Putamen (tissue), 1 donor: ENCODE measurements at regions not wholly inside any gene's neighbourhood (a gene's known extent, or its start where the extent isn't known, plus 50 kb on each side); places are given as distances from the start of the nearest gene placed in this dataset.

Experiments used
- DNase-seq: peaks from one replicate; pipeline ENCODE4 v3.0.0-alpha.2; 2016; ENCODE audit warnings: low spot score

DNA sequence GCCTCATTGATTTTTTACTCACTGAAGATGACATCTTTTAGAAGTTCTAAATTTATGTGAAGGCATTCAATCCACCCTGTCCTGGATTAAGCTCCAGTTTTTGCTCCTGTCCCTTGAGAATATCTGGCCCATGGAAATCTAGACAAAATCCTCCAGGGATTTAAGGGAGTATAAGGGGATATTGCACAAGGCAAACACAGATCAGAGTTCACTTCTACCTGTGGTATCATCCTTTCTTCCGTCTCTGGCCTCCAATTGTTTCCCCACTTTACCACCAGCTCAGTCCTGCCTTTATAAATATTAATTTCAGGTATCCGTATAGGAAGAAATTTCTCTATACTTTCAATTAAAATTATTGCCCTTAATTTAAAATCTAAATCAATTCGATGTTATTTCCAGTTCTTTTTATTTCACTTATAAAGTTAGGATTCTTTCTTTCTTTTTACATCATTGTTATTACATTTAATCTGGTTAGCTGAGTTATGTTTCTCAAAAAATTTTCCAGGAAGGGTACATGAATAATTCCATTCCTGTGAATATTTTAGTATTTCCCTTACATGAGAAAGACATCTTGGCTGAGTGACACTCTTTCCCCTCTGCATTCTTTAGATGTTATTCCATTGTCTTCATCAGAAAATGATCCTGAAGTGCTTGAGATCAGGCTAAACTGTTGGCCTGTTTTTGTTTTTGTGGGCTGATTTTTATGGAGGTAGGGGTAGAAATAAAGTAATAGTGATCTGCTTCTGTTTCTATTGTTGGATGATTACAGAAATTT, 194.3 kb upstream of the MAP3K1 start:
- no peak for DNase-seq

- DNase-seq = no peak
Measured at GRCh38 chr5:56617998-56618397, 197.4 kb upstream of the MAP3K1 start.

DNA sequence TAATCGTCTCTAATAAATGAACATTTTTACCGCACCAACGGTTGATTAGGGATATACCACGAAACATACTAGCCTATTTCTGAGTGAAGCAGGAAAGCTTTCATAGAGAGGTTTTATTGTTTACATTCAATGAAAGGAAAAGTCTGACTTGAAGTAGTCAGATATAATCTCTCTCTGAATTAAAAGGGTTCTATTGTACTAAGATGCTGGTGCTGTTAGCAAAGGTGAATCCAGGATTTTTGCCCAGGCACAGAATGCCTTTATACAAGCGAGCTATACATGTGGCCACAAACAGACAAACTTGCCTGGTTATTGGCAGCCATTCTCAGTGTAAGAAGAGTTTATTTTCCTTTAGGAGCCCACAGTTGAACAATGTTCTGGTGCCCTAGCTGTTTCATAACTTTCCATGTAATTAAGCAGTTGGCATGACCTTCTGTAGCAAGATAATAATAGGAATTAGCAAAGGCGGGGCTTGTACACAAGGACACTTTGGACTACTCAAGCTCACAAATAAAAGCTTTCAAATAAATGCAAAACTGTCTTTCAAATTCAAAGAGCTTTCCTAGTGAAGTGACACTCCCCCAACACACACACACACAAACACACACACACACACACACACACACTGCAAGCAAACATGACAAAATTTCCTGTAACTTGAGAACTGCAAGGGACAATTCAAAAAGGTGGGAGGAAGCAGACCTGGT, 198.7 kb upstream of the MAP3K1 start:
- DNase-seq = no peak

DNA sequence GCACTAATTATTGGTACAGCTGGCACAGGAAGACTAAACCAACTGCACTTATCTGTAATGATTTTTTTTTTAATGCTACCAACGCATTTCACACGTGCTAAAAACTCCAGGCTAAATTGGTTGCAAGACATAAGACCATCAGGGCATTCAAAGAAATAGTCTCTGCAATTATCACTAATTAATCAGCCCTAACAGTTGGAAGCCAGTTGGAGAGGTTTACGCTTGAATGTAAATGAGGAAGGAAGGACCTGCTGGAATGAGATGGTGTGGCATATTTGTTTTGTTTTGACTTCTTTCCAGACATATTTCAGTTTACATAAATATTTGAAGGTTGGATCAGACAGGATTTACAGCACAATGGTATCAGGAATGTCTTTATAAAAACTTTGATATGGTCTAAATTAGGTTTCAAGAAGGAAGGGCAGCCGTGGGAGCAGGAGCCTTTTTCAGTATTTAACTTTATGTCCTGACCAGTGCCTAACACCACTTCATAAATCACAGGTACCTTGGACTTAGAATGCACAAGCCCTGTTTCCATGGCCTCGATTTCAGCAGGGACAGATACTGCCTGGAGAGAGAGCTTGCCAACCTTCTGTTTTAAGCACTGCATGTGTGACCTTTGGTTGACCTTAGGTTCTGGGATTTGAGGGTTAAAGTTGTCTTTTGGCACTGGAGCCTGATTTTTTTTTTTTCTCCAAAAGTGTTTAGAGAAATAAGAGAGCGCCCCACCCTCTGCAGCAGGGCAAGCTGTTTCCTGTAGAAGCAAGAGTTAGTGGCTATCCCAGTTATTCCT, 199.8 kb upstream of the MAP3K1 start:
- DNase-seq = no peak

- no peak for DNase-seq
Measured at GRCh38 chr5:56612759-56613158, 202.6 kb upstream of the MAP3K1 start.

GRCh38 chr5:56612353-56612752, 203.0 kb upstream of the MAP3K1 start:
- no peak for DNase-seq

DNA sequence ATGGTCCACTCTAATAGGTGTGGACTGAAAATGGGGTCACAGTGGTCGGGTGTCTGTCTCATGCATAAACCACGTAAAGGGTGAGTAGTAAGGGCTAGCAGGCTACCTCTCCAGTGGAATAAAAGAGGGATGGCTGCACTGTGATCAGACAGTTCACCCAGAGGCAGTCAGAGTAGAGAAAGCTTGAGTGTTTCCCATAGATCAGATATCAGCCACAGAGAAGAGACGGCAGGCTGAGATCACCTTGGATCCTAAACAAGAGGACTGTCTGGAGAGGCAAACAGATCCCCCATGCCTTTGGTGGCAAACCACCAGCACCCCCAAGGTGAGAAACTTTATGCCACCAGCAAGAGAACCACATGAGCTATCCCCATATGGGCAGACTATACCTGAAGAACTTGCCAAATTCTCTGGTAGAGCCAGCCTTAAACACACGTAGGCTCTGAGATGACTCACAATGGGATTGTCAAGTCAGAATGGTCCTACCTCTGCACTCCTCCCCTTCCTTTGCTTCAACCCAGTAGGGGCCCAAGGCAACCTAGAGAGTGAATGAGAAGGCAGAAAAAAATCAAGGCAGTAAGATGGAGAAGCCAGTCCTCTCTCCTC, 205.2 kb upstream of the MAP3K1 start:
- no peak for DNase-seq

GRCh38 chr5:56608217-56608925, 207.0 kb upstream of the MAP3K1 start:
- no peak for DNase-seq

GRCh38 chr5:56607551-56607950, 207.8 kb upstream of the MAP3K1 start:
- DNase-seq = no peak

DNA sequence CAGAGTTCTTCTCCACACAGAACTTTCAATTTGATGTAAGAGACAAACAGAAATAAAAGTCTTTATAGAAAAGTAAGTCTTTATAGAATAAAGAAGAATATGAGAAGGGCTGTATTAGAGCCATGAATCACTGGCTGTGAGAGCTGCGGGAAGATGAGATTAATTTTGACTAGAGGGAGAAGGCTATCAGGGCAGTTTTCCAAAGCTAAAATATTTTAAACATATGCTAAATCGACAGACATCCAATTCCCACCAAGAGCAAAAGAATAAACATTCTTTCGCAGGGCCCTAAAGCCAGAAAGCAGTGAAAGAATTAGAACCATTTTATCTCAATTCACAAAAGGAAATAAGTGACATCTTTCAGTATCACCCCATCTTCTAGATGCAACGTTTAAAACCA, 208.3 kb upstream of the MAP3K1 start:
- DNase-seq = no peak

GRCh38 chr5:56606192-56606591, 209.2 kb upstream of the MAP3K1 start:
- no peak for DNase-seq

- DNase-seq = no peak
Measured at GRCh38 chr5:56605231-56605630, 210.1 kb upstream of the MAP3K1 start.

DNA sequence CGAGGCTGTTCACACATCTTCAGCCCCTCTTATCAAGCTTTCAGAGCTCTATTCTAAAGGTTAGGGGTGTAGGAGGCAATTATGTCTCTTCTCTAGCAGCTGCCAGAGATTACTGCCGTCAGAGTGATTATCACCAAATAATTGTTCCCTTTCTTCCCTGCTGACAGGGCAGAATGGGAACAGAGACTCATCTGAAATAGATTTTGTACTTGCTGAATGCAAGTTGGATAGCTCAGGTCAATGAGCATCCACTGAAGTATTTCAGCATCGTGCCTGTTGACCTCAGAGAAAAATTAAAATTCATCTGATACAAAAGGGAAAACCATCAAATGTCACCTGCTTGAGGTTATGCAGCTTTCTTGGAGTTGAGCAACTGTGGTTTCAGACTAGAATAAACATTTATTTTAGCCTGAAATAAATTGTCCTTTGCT, 213.7 kb upstream of the MAP3K1 start:
- peak; percentile 42 for DNase-seq

DNA sequence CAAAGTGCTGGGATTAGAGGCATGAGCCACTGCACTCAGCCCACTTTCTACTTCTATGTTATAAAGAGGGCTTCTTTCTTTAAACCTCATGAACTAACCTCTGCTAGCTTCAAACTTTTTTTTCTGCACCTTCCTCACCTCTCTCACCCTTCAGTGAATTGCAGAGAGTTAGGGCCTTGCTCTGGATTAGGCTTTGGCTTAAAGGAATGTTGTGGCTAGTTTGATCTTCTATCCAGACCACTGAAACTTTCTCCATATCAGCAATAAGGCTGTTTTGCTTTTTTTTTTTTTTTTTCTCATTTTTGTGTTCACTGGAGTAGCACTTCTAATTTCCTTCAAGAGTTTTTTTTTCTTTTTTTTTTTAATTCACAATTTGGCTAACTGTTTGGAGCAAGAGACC, 216.4 kb upstream of the MAP3K1 start:
- no peak for DNase-seq

GRCh38 chr5:56596155-56596554, 219.2 kb upstream of the MAP3K1 start:
- DNase-seq = no peak

DNA sequence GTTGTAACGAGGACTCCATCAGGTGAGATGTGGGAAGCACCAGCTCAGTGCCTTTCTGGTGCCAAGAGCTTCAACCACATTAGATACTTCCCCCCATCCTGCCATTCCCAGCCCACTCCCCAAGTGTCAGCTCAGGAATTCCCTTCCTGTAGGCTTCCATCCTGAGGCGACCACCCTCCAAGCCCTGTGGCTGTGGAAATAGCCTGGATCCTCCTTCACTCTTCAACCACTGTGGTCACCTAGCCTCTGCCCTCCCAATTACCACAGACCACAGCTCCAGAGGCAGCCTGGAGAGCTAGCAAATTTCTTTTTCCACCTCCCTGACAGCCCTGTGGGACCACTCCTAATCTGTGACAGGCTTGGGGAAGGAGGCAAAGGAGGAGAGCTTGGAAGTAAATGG, 219.8 kb upstream of the MAP3K1 start:
- DNase-seq = no peak

- DNase-seq = no peak
Measured at GRCh38 chr5:56594792-56595191, 220.6 kb upstream of the MAP3K1 start.

DNA sequence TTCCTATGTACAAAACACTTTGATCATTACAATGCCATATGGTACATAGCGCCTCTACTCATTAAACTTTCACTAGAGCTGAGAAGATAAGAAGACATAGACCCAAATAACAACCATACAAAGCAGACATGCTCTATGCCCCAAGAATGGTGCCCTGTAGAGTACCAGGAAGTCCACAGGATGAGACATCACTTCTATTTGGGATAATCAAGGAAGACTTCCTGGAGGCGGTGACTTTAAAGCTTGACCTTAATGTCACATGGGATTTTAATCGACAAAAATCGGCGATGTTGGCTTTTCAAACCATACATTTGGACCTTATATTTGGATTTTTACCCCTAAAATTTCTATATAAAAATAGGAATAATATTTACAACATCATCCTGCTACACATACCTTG, 224.3 kb upstream of the MAP3K1 start:
- DNase-seq = no peak

- no peak for DNase-seq
Measured at GRCh38 chr5:56589481-56589860, 225.9 kb upstream of the MAP3K1 start.

DNA sequence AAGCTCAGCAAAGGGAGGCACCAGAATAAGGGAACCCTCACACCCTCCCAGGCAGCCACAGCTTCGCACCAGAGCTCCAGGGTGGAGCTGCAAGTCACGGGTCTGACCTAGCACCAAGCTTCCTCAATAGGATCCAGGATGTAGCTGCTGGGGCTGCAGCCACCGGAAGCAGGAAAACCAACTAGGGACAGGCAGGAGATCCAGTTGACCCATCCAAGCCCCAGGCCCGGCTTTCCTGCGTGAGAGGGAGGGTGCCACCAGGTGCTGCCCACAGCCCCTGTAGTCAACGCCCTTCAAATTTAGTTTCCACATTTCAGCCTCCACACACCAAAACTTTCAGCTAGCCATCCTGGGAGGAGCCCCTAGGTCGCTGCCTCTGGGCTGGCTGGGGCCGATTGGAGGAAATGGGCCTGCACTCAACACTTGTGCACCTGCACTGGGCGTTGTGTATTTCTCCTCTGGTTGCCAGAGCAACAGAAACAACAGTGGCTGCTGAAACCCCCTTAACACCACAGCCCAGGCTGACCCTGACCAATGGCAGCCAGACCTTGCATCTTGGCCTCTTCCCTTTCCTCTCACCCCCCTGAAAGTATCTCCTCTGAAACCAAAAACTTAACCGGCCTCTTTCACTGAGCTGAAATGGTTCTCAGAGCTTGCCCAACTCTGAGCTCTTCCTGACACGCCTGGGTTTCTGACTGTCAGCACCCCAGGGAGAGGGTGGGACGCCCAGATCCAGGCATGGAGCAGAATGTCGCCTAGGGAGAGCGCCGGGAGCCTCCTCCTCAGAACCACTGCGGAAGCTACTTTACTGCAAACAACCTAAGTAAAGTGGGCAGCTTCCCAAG, 226.5 kb upstream of the MAP3K1 start:
- no peak for DNase-seq

DNA sequence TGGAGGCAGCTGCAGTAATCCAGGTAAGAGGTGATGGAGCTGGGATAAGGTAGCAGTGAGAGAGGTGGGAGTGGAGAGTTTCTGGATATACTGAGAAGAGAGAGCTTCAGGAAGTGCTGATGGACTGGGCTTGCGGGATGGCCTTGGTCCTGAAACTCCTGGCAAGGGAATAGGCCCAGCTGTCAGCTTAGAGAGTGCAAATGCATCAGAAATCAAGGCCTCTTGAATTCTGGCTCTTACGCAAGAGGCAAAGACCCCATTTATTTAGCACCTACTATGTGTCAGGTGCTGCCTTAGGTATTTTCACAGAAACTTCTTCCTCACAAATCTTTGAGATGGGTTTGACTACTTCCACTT, 227.2 kb upstream of the MAP3K1 start:
- no peak for DNase-seq
